WTC11 (cell line): ENCODE measurements at regions not wholly inside any gene's neighbourhood (a gene's known extent, or its start where the extent isn't known, plus 50 kb on each side); places are given as distances from the start of the nearest gene placed in this dataset.

ENCODE experiments used
- ATAC-seq: fragments of 200-7000 bp; cut with Tn5 transposase; 2 replicates; pipeline ENCODE4 v1.10.0; 2021; ENCODE audit warnings: mild to moderate bottlenecking, moderate library complexity
- CTCF ChIA-PET: fragments of 300-600 bp; sonication (Branson Sonifier 250); formaldehyde crosslinking; loops from one replicate; lab custom pipeline; 2021; ENCODE audit warnings: antibody characterized with exemption; lab: Charles Lee
- POLR2A ChIA-PET: fragments of 350-600 bp; sonication (Branson Sonifier 250); formaldehyde crosslinking; loops from one replicate; lab custom pipeline; 2021; ENCODE audit warnings: antibody characterized with exemption; lab: Charles Lee
- DNase-seq: peaks from one replicate; pipeline ENCODE4 v3.0.0; 2021; ENCODE audit warnings: low spot score
- H3K27ac Mint-ChIP-seq: 2 replicates; pipeline ENCODE4 v1.8.0; 2021; ENCODE audit warnings: mixed read lengths
- H3K27me3 Mint-ChIP-seq: 2 replicates; pipeline ENCODE4 v1.8.0; 2021; ENCODE audit warnings: low read depth, mild to moderate bottlenecking, moderate library complexity, mixed read lengths
- H3K36me3 Mint-ChIP-seq: 2 replicates; pipeline ENCODE4 v1.8.0; 2021; ENCODE audit warnings: mixed read lengths
- H3K4me1 Mint-ChIP-seq: 2 replicates; pipeline ENCODE4 v1.8.0; 2022; ENCODE audit warnings: mixed read lengths
- H3K4me3 Mint-ChIP-seq: 2 replicates; pipeline ENCODE4 v1.8.0; 2021; ENCODE audit warnings: mild to moderate bottlenecking, moderate library complexity, mixed read lengths
- H3K9me3 Mint-ChIP-seq: 2 replicates; pipeline ENCODE4 v1.8.0; 2021; ENCODE audit warnings: mixed read lengths
- CREM ChIP-seq: sonication (generic); formaldehyde crosslinking; IDR thresholded peaks from 2 replicates; pipeline ENCODE4 v1.8.1; 2022; ENCODE audit warnings: mild to moderate bottlenecking, missing genetic modification reagents, moderate library complexity
- ERG ChIP-seq: fragments of 250-450 bp; sonication (Bioruptor Pico); IDR thresholded peaks from 2 replicates; pipeline ENCODE4 v1.8.0; 2021; ENCODE audit warnings: mild to moderate bottlenecking
- ESRRA ChIP-seq: sonication (generic); formaldehyde crosslinking; IDR thresholded peaks from 2 replicates; pipeline ENCODE4 v1.8.1; 2022; ENCODE audit warnings: mild to moderate bottlenecking, missing genetic modification reagents, borderline replicate concordance
- FOXK1 ChIP-seq: sonication (generic); formaldehyde crosslinking; IDR thresholded peaks from 2 replicates; pipeline ENCODE4 v1.8.0; 2022; ENCODE audit warnings: mild to moderate bottlenecking, moderate library complexity, missing genetic modification reagents
- HMGA2 ChIP-seq: fragments of 250-450 bp; sonication (Bioruptor Pico); IDR thresholded peaks from 2 replicates; pipeline ENCODE4 v1.4.0; 2021; ENCODE audit warnings: mild to moderate bottlenecking, moderate library complexity
- KAT7 ChIP-seq: sonication (generic); formaldehyde crosslinking; IDR thresholded peaks from 2 replicates; pipeline ENCODE4 v1.8.1; 2023; ENCODE audit warnings: missing genetic modification reagents, mild to moderate bottlenecking, borderline replicate concordance
- MLX ChIP-seq: sonication (generic); formaldehyde crosslinking; IDR thresholded peaks from 2 replicates; pipeline ENCODE4 v1.8.1; 2023; ENCODE audit warnings: mild to moderate bottlenecking, missing genetic modification reagents, moderate library complexity
- NFATC4 ChIP-seq: fragments of 250-450 bp; sonication (Bioruptor Pico); IDR thresholded peaks from 2 replicates; pipeline ENCODE4 v1.9.0; 2021; ENCODE audit warnings: mild to moderate bottlenecking
- NR1H2 ChIP-seq: sonication (generic); formaldehyde crosslinking; IDR thresholded peaks from 2 replicates; pipeline ENCODE4 v1.9.0; 2021; ENCODE audit warnings: mild to moderate bottlenecking, moderate library complexity, missing genetic modification reagents
- NR2C2 ChIP-seq: sonication (generic); formaldehyde crosslinking; IDR thresholded peaks from 2 replicates; pipeline ENCODE4 v1.8.0; 2022; ENCODE audit warnings: mild to moderate bottlenecking, missing genetic modification reagents
- TCF7 ChIP-seq: sonication (generic); formaldehyde crosslinking; IDR thresholded peaks from 2 replicates; pipeline ENCODE4 v1.8.0; 2022; ENCODE audit warnings: mild to moderate bottlenecking, low read depth, missing genetic modification reagents, moderate library complexity
- TP53 ChIP-seq: sonication (generic); formaldehyde crosslinking; IDR thresholded peaks from 2 replicates; pipeline ENCODE4 v1.8.1; 2023; ENCODE audit warnings: mild to moderate bottlenecking, missing genetic modification reagents
- ZNF281 ChIP-seq: sonication (generic); formaldehyde crosslinking; IDR thresholded peaks from 2 replicates; pipeline ENCODE4 v1.8.0; 2023; ENCODE audit warnings: mild to moderate bottlenecking, missing genetic modification reagents
- ZNF423 ChIP-seq: fragments of 250-450 bp; sonication (Bioruptor Pico); IDR thresholded peaks from 2 replicates; pipeline ENCODE4 v2.1.2; 2022; ENCODE audit warnings: mild to moderate bottlenecking, moderate library complexity
- ZNF671 ChIP-seq: fragments of 250-450 bp; sonication (Bioruptor Pico); IDR thresholded peaks from 2 replicates; pipeline ENCODE4 v1.8.0; 2021; ENCODE audit warnings: mild to moderate bottlenecking
- TF ChIP-seq, protein P1 (sequence below): fragments of 200-600 bp; IDR thresholded peaks from 2 replicates; pipeline ENCODE4 v1.8.0; 2022; ENCODE audit warnings: antibody characterized with exemption
- TF ChIP-seq, protein P2 (sequence below): sonication (generic); formaldehyde crosslinking; IDR thresholded peaks from 2 replicates; pipeline ENCODE4 v1.8.0; 2022; ENCODE audit warnings: missing genetic modification reagents
- TF ChIP-seq, protein P3 (sequence below): sonication (generic); formaldehyde crosslinking; IDR thresholded peaks from 2 replicates; pipeline ENCODE4 v1.8.0; 2022; ENCODE audit warnings: mild to moderate bottlenecking, missing genetic modification reagents
- TF ChIP-seq, protein P4 (sequence below): fragments of 250-450 bp; sonication (Bioruptor Pico); IDR thresholded peaks from 2 replicates; pipeline ENCODE4 v1.9.0; 2021; ENCODE audit warnings: mild to moderate bottlenecking
- TF ChIP-seq, protein P5 (sequence below): fragments of 250-450 bp; sonication (Bioruptor Pico); IDR thresholded peaks from 2 replicates; pipeline ENCODE4 v1.9.0; 2021; ENCODE audit warnings: moderate library complexity, mild to moderate bottlenecking, inconsistent platforms, borderline replicate concordance

DNA sequence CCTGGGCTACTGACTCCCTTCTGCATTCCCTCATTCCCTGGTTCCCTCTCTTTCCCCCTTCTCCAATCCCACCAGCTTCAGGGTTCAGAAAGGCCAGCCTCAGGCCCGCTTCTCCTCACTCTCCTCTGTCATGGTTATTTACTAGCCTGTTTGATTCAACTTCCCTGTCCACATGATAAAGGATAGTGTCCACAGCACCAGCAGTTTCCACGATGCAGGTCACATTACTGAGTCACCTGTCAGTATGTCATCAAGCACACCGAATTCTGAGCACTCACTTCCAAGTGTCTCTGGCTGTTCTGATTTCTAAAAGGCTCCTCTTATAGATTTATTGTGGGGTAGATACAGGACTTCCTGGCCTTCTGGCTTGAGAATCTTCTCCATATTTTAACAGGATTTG is 96.6 kb upstream of the CTNNB1 start:
- Mint-ChIP-seq H3K27me3 (no peaks in the 10 kb centered on the region; the same call in 1 of the 2 replicates), H3K36me3 (no peaks in the 10 kb centered on the region), H3K4me1 (no peaks in the 10 kb centered on the region), H3K4me3 (no peak overlapping the region), H3K27ac (no peak overlapping the region), H3K9me3 (no peaks in the 10 kb centered on the region)
- ChIA-PET POLR2A (no interaction called here), CTCF (no interaction called here)
- ATAC-seq (no peak), DNase-seq (no peak)
- TF ChIP-seq, protein P1, sequence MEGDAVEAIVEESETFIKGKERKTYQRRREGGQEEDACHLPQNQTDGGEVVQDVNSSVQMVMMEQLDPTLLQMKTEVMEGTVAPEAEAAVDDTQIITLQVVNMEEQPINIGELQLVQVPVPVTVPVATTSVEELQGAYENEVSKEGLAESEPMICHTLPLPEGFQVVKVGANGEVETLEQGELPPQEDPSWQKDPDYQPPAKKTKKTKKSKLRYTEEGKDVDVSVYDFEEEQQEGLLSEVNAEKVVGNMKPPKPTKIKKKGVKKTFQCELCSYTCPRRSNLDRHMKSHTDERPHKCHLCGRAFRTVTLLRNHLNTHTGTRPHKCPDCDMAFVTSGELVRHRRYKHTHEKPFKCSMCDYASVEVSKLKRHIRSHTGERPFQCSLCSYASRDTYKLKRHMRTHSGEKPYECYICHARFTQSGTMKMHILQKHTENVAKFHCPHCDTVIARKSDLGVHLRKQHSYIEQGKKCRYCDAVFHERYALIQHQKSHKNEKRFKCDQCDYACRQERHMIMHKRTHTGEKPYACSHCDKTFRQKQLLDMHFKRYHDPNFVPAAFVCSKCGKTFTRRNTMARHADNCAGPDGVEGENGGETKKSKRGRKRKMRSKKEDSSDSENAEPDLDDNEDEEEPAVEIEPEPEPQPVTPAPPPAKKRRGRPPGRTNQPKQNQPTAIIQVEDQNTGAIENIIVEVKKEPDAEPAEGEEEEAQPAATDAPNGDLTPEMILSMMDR = no peak
- TF ChIP-seq NFATC4 (CRISPR knock-in tag) = no peak
- TF ChIP-seq FOXK1 (CRISPR knock-in tag) = no peak
- TF ChIP-seq, protein P2, sequence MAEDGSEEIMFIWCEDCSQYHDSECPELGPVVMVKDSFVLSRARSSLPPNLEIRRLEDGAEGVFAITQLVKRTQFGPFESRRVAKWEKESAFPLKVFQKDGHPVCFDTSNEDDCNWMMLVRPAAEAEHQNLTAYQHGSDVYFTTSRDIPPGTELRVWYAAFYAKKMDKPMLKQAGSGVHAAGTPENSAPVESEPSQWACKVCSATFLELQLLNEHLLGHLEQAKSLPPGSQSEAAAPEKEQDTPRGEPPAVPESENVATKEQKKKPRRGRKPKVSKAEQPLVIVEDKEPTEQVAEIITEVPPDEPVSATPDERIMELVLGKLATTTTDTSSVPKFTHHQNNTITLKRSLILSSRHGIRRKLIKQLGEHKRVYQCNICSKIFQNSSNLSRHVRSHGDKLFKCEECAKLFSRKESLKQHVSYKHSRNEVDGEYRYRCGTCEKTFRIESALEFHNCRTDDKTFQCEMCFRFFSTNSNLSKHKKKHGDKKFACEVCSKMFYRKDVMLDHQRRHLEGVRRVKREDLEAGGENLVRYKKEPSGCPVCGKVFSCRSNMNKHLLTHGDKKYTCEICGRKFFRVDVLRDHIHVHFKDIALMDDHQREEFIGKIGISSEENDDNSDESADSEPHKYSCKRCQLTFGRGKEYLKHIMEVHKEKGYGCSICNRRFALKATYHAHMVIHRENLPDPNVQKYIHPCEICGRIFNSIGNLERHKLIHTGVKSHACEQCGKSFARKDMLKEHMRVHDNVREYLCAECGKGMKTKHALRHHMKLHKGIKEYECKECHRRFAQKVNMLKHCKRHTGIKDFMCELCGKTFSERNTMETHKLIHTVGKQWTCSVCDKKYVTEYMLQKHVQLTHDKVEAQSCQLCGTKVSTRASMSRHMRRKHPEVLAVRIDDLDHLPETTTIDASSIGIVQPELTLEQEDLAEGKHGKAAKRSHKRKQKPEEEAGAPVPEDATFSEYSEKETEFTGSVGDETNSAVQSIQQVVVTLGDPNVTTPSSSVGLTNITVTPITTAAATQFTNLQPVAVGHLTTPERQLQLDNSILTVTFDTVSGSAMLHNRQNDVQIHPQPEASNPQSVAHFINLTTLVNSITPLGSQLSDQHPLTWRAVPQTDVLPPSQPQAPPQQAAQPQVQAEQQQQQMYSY (CRISPR knock-in tag) = no peak
- TF ChIP-seq CREM (CRISPR knock-in tag) = no peak
- no peak for TF ChIP-seq MLX (CRISPR knock-in tag)
- TF ChIP-seq HMGA2 (CRISPR knock-in tag) = no peak
- TF ChIP-seq ESRRA (CRISPR knock-in tag) = no peak
- TF ChIP-seq, protein P3, sequence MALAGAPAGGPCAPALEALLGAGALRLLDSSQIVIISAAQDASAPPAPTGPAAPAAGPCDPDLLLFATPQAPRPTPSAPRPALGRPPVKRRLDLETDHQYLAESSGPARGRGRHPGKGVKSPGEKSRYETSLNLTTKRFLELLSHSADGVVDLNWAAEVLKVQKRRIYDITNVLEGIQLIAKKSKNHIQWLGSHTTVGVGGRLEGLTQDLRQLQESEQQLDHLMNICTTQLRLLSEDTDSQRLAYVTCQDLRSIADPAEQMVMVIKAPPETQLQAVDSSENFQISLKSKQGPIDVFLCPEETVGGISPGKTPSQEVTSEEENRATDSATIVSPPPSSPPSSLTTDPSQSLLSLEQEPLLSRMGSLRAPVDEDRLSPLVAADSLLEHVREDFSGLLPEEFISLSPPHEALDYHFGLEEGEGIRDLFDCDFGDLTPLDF (CRISPR knock-in tag) = no peak
- TF ChIP-seq ZNF281 (CRISPR knock-in tag) = no peak
- no peak for TF ChIP-seq NR1H2 (CRISPR knock-in tag)
- TF ChIP-seq ZNF671 (CRISPR knock-in tag) = no peak
- TF ChIP-seq TP53 = no peak
- TF ChIP-seq KAT7 = no peak
- TF ChIP-seq, protein P4, sequence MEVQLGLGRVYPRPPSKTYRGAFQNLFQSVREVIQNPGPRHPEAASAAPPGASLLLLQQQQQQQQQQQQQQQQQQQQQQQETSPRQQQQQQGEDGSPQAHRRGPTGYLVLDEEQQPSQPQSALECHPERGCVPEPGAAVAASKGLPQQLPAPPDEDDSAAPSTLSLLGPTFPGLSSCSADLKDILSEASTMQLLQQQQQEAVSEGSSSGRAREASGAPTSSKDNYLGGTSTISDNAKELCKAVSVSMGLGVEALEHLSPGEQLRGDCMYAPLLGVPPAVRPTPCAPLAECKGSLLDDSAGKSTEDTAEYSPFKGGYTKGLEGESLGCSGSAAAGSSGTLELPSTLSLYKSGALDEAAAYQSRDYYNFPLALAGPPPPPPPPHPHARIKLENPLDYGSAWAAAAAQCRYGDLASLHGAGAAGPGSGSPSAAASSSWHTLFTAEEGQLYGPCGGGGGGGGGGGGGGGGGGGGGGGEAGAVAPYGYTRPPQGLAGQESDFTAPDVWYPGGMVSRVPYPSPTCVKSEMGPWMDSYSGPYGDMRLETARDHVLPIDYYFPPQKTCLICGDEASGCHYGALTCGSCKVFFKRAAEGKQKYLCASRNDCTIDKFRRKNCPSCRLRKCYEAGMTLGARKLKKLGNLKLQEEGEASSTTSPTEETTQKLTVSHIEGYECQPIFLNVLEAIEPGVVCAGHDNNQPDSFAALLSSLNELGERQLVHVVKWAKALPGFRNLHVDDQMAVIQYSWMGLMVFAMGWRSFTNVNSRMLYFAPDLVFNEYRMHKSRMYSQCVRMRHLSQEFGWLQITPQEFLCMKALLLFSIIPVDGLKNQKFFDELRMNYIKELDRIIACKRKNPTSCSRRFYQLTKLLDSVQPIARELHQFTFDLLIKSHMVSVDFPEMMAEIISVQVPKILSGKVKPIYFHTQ = no peak
- TF ChIP-seq NR2C2 (CRISPR knock-in tag) = no peak
- no peak for TF ChIP-seq ERG (CRISPR knock-in tag)
- TF ChIP-seq ZNF423 (CRISPR knock-in tag) = no peak
- TF ChIP-seq, protein P5, sequence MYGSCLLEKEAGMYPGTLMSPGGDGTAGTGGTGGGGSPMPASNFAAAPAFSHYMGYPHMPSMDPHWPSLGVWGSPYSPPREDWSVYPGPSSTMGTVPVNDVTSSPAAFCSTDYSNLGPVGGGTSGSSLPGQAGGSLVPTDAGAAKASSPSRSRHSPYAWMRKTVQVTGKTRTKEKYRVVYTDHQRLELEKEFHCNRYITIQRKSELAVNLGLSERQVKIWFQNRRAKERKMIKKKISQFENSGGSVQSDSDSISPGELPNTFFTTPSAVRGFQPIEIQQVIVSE (CRISPR knock-in tag) = no peak
- TF ChIP-seq TCF7 (CRISPR knock-in tag) = no peak
